Fibroblast of lung (primary cell): ENCODE measurements at regions not wholly inside any gene's neighbourhood (a gene's known extent, or its start where the extent isn't known, plus 50 kb on each side); places are given as distances from the start of the nearest gene placed in this dataset.

Source experiments
- CTCF ChIP-seq, 2 donors: IDR thresholded peaks in 1 of 2; conservative IDR thresholded peaks in 1 of 2; 1 replicate in 1 of 2; 2 replicates in 1 of 2; pipeline ENCODE4 v1.5.1; 2011 to 2012; ENCODE audit warnings: low read length in 2 of 2, control low read depth in 1 of 2, inconsistent platforms in 1 of 2, low read depth in 1 of 2, mild to moderate bottlenecking in 1 of 2
- EZH2 ChIP-seq: IDR thresholded peaks from 2 replicates; pipeline ENCODE4 v1.5.1; 2012; ENCODE audit warnings: low read length, control low read depth, mild to moderate bottlenecking; ENCODE audit errors: missing control alignments

GRCh38 chr2:10508038-10508437 lies 59.9 kb upstream of the ODC1 start:
- no peak for TF ChIP-seq CTCF (conservative IDR thresholded peaks at IDR 0.05 in 1 of 2, IDR thresholded peaks at IDR 0.05 in 1 of 2; ENCODE audit: low read depth in 1 of 2, low read length in 2 of 2)
- TF ChIP-seq EZH2: no peak
